Kidney (tissue), 13 donors: ENCODE measurements at regions not wholly inside any gene's neighbourhood (a gene's known extent, or its start where the extent isn't known, plus 50 kb on each side); places are given as distances from the start of the nearest gene placed in this dataset.

ENCODE experiments used
- DNase-seq, 5 donors: peaks; one replicate each; pipeline ENCODE4 v3.0.0-alpha.2; 2013 to 2020
- FAIRE-seq: peaks from 2 replicates; lab custom pipeline; 2012; peaks lifted over from hg19 to GRCh38; lab: Jason Lieb, UNC
- H3K27ac ChIP-seq, 2 donors: one replicate each; pipeline ENCODE4 v1.7.0; 2013; ENCODE audit warnings: low read depth in 2 of 2, low read length in 2 of 2, inconsistent platforms in 1 of 2
- H3K27me3 ChIP-seq: one replicate; pipeline ENCODE4 v1.7.1; 2013; ENCODE audit warnings: low read length, inconsistent platforms; ENCODE audit not compliant: control insufficient read depth, insufficient read depth
- H3K36me3 ChIP-seq, 3 donors: one replicate each; pipeline versions ENCODE4 v1.7.0 to v1.7.1; 2013; ENCODE audit warnings: low read length in 3 of 3, control low read depth in 1 of 3, inconsistent platforms in 1 of 3; ENCODE audit not compliant: insufficient read depth in 3 of 3, control insufficient read depth in 2 of 3
- H3K4me1 ChIP-seq, 3 donors: one replicate each; pipeline versions ENCODE4 v1.7.0 to v1.7.1; 2013; ENCODE audit warnings: low read length in 3 of 3, inconsistent platforms in 1 of 3, low read depth in 1 of 3; ENCODE audit not compliant: control insufficient read depth in 2 of 3, insufficient read depth in 2 of 3
- H3K4me3 ChIP-seq, 3 donors: one replicate each; pipeline versions ENCODE4 v1.7.0 to v1.8.1; 2013; ENCODE audit warnings: low read length in 3 of 3, control low read depth in 1 of 3, inconsistent platforms in 1 of 3
- H3K9ac ChIP-seq, 3 donors: one replicate each; pipeline versions ENCODE4 v1.7.0 to v1.7.1; 2013; ENCODE audit warnings: low read length in 3 of 3, control low read depth in 1 of 3, inconsistent platforms in 1 of 3
- H3K9me3 ChIP-seq, 3 donors: one replicate each; pipeline versions ENCODE4 v1.7.0 to v1.7.1; 2013; ENCODE audit warnings: low read length in 3 of 3, control low read depth in 1 of 3, inconsistent platforms in 1 of 3; ENCODE audit not compliant: control insufficient read depth in 2 of 3, insufficient read depth in 1 of 3
- intact Hi-C: fragments of 100-400 bp; cut with DNase I; formaldehyde crosslinking; loops from one replicate; pipeline ENCODE4 v1.11.1; 2022
- TF ChIP-seq, protein P1 (sequence below): IDR thresholded peaks from 3 replicates; pipeline ENCODE4 v1.5.1; 2012; ENCODE audit warnings: mild to moderate bottlenecking, moderate library complexity, borderline replicate concordance; ENCODE audit not compliant: insufficient read depth; ENCODE audit errors: extremely low read depth
- donor health status: control.
- donor health status: control.
- donor health status: control.
- donor health status: control.
- donor health status: control.
- donor health status: DM: yes; HTN: yes; CAD: no.
- donor health status: Normal renal cell carcinoma (clear cell type).

DNA sequence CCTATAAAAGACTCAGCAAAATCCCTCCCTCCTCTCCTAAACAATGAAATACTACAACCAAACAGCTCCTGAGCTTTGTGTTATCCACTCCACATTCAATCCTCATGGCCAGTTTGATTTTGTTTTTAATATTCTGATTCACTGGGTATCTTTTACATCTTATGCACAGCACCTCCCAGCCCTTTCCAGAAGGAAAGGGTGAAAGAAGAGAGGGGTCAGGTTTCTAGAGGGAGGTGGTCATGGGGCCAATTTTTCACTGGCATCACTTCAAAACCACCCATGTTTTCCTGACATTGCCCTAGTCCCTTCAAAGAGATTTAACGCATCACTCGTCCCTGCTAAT lies 315.6 kb downstream of the LPIN1 start:
- Histone ChIP-seq H3K9ac (no peak overlapping the region), H3K4me1 (no peaks in the 10 kb centered on the region), H3K27ac (no peak overlapping the region), H3K27me3 (no peaks in the 10 kb centered on the region), H3K4me3 (no peak overlapping the region), H3K36me3 (no peaks in the 10 kb centered on the region), H3K9me3 (no peaks in the 10 kb centered on the region)
- FAIRE-seq (no peak), DNase-seq (peak in 2 of 5 donors; percentile 12 to 14)
- TF ChIP-seq, protein P1, sequence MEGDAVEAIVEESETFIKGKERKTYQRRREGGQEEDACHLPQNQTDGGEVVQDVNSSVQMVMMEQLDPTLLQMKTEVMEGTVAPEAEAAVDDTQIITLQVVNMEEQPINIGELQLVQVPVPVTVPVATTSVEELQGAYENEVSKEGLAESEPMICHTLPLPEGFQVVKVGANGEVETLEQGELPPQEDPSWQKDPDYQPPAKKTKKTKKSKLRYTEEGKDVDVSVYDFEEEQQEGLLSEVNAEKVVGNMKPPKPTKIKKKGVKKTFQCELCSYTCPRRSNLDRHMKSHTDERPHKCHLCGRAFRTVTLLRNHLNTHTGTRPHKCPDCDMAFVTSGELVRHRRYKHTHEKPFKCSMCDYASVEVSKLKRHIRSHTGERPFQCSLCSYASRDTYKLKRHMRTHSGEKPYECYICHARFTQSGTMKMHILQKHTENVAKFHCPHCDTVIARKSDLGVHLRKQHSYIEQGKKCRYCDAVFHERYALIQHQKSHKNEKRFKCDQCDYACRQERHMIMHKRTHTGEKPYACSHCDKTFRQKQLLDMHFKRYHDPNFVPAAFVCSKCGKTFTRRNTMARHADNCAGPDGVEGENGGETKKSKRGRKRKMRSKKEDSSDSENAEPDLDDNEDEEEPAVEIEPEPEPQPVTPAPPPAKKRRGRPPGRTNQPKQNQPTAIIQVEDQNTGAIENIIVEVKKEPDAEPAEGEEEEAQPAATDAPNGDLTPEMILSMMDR: no peak
- intact Hi-C loops: no loop called here

DNA sequence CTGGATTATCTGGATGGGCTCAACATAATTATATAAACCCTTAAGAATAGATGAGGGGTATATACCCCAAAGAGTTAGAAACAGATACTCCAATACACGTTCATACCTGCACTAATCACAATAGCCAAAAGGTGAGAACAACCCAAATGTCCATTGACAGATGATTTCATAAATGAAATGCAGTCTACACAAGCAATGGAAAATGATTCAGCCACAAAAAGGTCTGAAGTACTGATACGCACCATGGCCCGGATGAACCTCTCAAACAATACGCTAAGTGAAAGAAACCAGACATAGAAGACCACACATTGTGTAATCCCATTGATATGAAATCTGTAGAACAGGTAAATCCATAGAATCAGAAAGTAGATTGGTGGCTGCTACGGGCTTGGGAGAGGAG lies 316.8 kb downstream of the LPIN1 start:
- H3K9me3 ChIP-seq: no peaks in the 10 kb centered on the region
- H3K4me1 ChIP-seq: no peaks in the 10 kb centered on the region
- DNase-seq (no peak), FAIRE-seq (no peak)
- H3K27me3 ChIP-seq: no peaks in the 10 kb centered on the region
- no peak overlapping the region for H3K9ac ChIP-seq
- TF ChIP-seq, protein P1: no peak
- H3K27ac ChIP-seq: no peak overlapping the region
- intact Hi-C loops: no loop called here
- no peak overlapping the region for H3K4me3 ChIP-seq
- H3K36me3 ChIP-seq: no peaks in the 10 kb centered on the region

GRCh38 chr2:12064153-12064552 lies 317.7 kb downstream of the LPIN1 start:
- DNase-seq (no peak), FAIRE-seq (no peak)
- Histone ChIP-seq H3K27ac (no peak overlapping the region), H3K9ac (no peak overlapping the region), H3K36me3 (no peaks in the 10 kb centered on the region), H3K4me1 (no peaks in the 10 kb centered on the region), H3K27me3 (no peaks in the 10 kb centered on the region), H3K9me3 (no peaks in the 10 kb centered on the region), H3K4me3 (no peak overlapping the region)
- TF ChIP-seq, protein P1: no peak
- intact Hi-C loops: no loop called here

GRCh38 chr2:12066116-12066515 lies 319.7 kb downstream of the LPIN1 start:
- Histone ChIP-seq H3K4me1 (no peaks in the 10 kb centered on the region), H3K27me3 (no peaks in the 10 kb centered on the region), H3K36me3 (no peaks in the 10 kb centered on the region), H3K9ac (no peak overlapping the region), H3K9me3 (no peaks in the 10 kb centered on the region), H3K27ac (no peak overlapping the region), H3K4me3 (no peak overlapping the region)
- intact Hi-C loops: no loop called here
- TF ChIP-seq, protein P1: no peak
- DNase-seq: no peak
- no peak for FAIRE-seq
